Dedifferentiated amniotic fluid mesenchymal stem cell (primary cell): ENCODE measurements at regions not wholly inside any gene's neighbourhood (a gene's known extent, or its start where the extent isn't known, plus 50 kb on each side); places are given as distances from the start of the nearest gene placed in this dataset.
"Not testable (repeated sequence)": the region's sequence is repeated elsewhere in the genome, so short reads cannot be mapped to it uniquely, and the experiment has no call there.

Experiments
- DNase-seq: peaks from one replicate; pipeline ENCODE4 v3.0.0-alpha.2; 2016; ENCODE audit errors: extremely low spot score

DNA sequence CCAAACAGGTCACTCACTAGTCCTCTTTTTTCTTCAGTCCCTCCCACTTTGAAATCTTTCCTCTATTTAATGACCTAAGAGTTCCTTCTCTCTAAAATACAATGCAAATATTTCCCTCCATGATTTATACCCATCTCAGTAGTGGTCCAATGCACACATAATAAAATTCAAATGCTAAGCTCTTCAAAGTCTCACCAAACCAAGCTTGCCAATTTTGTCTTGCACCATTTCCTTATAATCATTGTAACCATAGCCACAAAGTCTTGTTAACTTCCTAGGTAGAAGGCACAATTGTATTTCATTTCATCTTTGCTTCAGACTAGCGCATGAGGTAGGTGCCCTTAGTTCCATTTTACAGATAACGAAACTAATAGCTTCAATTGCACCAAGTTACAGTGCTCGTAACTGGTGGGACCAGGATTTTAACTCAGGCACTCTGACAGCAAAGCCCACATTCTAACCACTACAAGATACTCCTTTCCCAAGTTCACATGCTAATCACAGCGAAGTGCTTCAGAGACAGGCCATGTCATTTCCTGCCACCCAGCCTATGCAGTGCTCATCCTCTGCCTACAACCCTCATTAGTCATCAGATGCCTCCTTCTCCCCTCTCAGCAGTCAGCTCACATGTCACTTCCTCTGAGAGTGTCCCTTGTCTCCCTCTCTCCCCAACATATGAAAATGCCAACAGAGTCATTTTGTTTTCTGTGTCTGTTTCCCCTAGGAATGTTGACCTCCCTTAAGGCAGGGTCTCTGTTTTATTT is 66.9 kb upstream of the PPARGC1A start:
- DNase-seq = no peak

- no peak for DNase-seq
Observed at GRCh38 chr4:23952258-23952657, 62.4 kb upstream of the PPARGC1A start.

GRCh38 chr4:23947826-23948225 is 58.0 kb upstream of the PPARGC1A start:
- DNase-seq = no peak

DNA sequence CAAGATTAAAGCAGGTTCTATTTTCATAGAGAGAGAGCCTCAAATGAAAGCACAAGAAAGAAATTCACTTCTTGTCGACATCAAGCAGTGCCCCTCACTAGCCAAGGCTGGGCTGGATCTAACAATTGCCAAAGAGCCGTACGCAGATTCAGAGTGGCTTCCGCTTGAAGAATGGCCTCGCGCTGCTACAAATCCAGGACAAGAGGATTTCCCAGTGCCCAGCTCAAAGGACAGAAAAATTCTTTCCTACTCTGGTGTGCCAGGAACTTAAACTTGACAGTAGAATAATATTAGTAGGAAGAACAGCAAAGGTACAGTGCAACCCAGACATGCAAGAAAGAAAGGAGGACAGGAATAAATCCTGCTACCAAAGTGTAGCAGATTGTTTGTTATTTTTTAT is 56.5 kb upstream of the PPARGC1A start:
- no peak for DNase-seq

DNA sequence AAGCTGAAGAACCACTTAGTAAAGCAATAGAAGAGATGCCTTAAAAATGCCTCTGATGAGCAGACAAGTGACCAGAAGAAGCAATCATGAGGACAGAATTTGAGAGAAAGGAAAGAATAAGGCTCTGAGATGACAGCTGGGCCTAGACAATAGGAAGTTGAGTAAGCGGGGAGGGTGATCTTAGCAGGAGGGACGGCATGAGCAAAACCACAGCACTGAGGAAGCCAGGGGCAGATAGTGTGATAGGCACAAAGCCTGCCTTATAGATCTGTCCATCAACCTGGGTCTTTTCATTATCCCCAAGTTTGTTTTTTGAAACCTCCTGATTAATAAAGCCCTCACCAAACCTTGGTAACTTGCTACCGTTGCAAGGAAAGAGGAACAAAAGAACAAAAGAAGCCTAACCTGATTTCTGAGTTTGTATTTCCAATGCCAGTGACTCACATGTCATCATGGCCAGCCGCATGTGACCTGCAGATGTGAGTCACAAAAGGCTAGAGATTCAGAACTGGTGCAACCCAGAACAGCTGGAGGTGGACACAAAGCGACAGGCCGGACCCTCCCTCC is 55.7 kb upstream of the PPARGC1A start:
- DNase-seq = no peak

DNA sequence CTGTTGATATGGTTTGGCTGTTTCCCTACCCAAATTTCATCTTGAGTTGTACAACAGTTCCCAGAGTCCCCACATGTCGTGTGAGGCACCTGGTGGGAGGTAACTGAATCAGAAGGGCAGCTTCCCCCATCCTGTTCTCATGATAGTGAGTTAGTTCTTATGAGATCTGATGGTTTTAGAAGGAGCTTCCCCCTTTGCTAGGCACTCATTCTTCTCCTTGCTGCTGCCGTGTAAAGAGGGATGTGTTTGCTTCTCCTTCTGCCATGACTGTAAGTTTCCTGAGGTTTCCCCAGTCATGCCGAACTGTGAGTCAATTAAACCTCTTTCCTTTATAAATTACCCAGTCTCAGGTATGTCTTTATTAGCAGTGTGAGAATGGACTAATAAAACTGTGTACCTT is 54.7 kb upstream of the PPARGC1A start:
- DNase-seq = not testable (repeated sequence)

DNA sequence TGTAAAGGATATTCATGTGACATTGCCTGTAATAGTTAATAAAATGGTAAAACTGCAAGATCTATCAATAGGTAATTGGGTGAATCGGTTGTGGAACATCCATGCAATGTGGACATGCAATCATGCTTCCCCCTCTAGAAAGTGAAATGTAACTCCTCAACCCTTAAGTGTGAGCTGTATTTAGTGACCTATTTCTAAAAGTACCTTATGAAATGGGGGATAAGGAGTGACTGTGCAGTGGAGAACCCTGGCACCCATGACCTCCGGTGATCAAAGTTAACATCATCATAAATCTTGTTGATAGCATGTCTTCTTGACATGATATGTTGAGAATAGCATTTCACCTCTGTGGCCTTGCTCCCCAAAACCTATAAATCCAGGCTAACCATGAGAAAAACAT is 53.6 kb upstream of the PPARGC1A start:
- no peak for DNase-seq

- no peak for DNase-seq
Observed at GRCh38 chr4:23942471-23942870, 52.6 kb upstream of the PPARGC1A start.
